ENCODE measurements at regions not wholly inside any gene's neighbourhood (a gene's known extent, or its start where the extent isn't known, plus 50 kb on each side); places are given as distances from the start of the nearest gene placed in this dataset.

- H3K9me3 ChIP-seq, result no peaks in the 10 kb centered on the region
- H3K27ac ChIP-seq, result no peak overlapping the region
- H3K4me3 ChIP-seq, result no peak overlapping the region
- DNase-seq, result no peak
- H3K27me3 ChIP-seq, result no peaks in the 10 kb centered on the region
- TF ChIP-seq POLR2A (IDR thresholded peaks at IDR 0.05) (no peak), CTCF (IDR thresholded peaks at IDR 0.05) (no peak)
- H3K4me1 ChIP-seq, result no peaks in the 10 kb centered on the region
- H3K36me3 ChIP-seq, result no peaks in the 10 kb centered on the region
Observed at GRCh38 chr3:176950743-176951142, 246.5 kb downstream of the TBL1XR1 start.

- Histone ChIP-seq H3K27ac (no peak overlapping the region), H3K4me3 (no peak overlapping the region), H3K4me1 (no peaks in the 10 kb centered on the region), H3K36me3 (no peaks in the 10 kb centered on the region), H3K27me3 (no peaks in the 10 kb centered on the region), H3K9me3 (no peaks in the 10 kb centered on the region)
- TF ChIP-seq CTCF (IDR thresholded peaks at IDR 0.05) (no peak), POLR2A (IDR thresholded peaks at IDR 0.05) (no peak)
- no peak for DNase-seq
Observed at GRCh38 chr3:176948151-176948550, 249.1 kb downstream of the TBL1XR1 start.

- Histone ChIP-seq H3K27me3 (no peaks in the 10 kb centered on the region), H3K36me3 (no peaks in the 10 kb centered on the region), H3K4me1 (no peaks in the 10 kb centered on the region), H3K9me3 (no peaks in the 10 kb centered on the region), H3K27ac (no peak overlapping the region), H3K4me3 (no peak overlapping the region)
- DNase-seq, result no peak
- TF ChIP-seq POLR2A (IDR thresholded peaks at IDR 0.05), result no peak
- no peak for TF ChIP-seq CTCF (IDR thresholded peaks at IDR 0.05)
Observed at GRCh38 chr3:176946202-176946601, 251.1 kb downstream of the TBL1XR1 start.

- no peaks in the 10 kb centered on the region for H3K4me1 ChIP-seq
- no peak overlapping the region for H3K4me3 ChIP-seq
- DNase-seq, result no peak
- no peaks in the 10 kb centered on the region for H3K36me3 ChIP-seq
- H3K27ac ChIP-seq, result no peak overlapping the region
- no peaks in the 10 kb centered on the region for H3K9me3 ChIP-seq
- H3K27me3 ChIP-seq, result no peaks in the 10 kb centered on the region
- TF ChIP-seq POLR2A (IDR thresholded peaks at IDR 0.05), result no peak
- no peak for TF ChIP-seq CTCF (IDR thresholded peaks at IDR 0.05)
Observed at GRCh38 chr3:176942305-176942704, 255.0 kb downstream of the TBL1XR1 start.

GRCh38 chr3:176941689-176942088 is 255.6 kb downstream of the TBL1XR1 start:
- no peak overlapping the region for H3K27ac ChIP-seq
- no peaks in the 10 kb centered on the region for H3K36me3 ChIP-seq
- H3K27me3 ChIP-seq, result no peaks in the 10 kb centered on the region
- H3K9me3 ChIP-seq, result no peaks in the 10 kb centered on the region
- DNase-seq, result no peak
- no peak overlapping the region for H3K4me3 ChIP-seq
- no peaks in the 10 kb centered on the region for H3K4me1 ChIP-seq
- TF ChIP-seq CTCF (IDR thresholded peaks at IDR 0.05) (no peak), POLR2A (IDR thresholded peaks at IDR 0.05) (no peak)

Measured in Peyer's patch (tissue), 4 donors.